Thoracic aorta (tissue), 2 donors: ENCODE measurements at regions not wholly inside any gene's neighbourhood (a gene's known extent, or its start where the extent isn't known, plus 50 kb on each side); places are given as distances from the start of the nearest gene placed in this dataset.

ENCODE experiments used
- ATAC-seq: fragments of 150-250 bp; one replicate; pipeline ENCODE4 v1.8.0; 2017; ENCODE audit warnings: low read depth; ENCODE audit not compliant: insufficient number of reproducible peaks, low FRiP score
- DNase-seq: peaks from one replicate; pipeline ENCODE4 v3.0.0-alpha.2; 2020; ENCODE audit warnings: low spot score
- H3K27ac ChIP-seq, 2 donors: fragments of 200-600 bp; sonication (generic); 1 replicate in 1 of 2; 2 replicates in 1 of 2; pipeline ENCODE4 v1.5.1; 2016; ENCODE audit warnings: mild to moderate bottlenecking in 2 of 2, moderate library complexity in 2 of 2
- H3K27me3 ChIP-seq: fragments of 200-600 bp; sonication (generic); replicated peaks from 2 replicates; pipeline ENCODE4 v1.6.0; 2016; ENCODE audit warnings: mild to moderate bottlenecking; ENCODE audit not compliant: insufficient read depth
- H3K36me3 ChIP-seq: fragments of 200-600 bp; sonication (generic); one replicate; pipeline ENCODE4 v1.5.1; 2016
- H3K4me1 ChIP-seq, 2 donors: fragments of 200-600 bp; sonication (generic); 1 replicate in 1 of 2; 2 replicates in 1 of 2; pipeline versions ENCODE4 v1.5.1 to v1.6.0; 2016; ENCODE audit warnings: low read depth in 2 of 2, mild to moderate bottlenecking in 1 of 2; ENCODE audit not compliant: control insufficient read depth in 1 of 2
- H3K4me3 ChIP-seq: fragments of 200-600 bp; sonication (generic); 2 replicates; pipeline ENCODE4 v1.5.1; 2016; ENCODE audit warnings: mild to moderate bottlenecking
- H3K9me3 ChIP-seq: fragments of 200-600 bp; sonication (generic); 2 replicates; pipeline ENCODE4 v1.5.1; 2016
- TF ChIP-seq, protein P1 (sequence below): fragments of 200-600 bp; sonication (generic); IDR thresholded peaks from one replicate; pipeline ENCODE4 v1.5.1; 2019; ENCODE audit warnings: antibody characterized with exemption

DNA sequence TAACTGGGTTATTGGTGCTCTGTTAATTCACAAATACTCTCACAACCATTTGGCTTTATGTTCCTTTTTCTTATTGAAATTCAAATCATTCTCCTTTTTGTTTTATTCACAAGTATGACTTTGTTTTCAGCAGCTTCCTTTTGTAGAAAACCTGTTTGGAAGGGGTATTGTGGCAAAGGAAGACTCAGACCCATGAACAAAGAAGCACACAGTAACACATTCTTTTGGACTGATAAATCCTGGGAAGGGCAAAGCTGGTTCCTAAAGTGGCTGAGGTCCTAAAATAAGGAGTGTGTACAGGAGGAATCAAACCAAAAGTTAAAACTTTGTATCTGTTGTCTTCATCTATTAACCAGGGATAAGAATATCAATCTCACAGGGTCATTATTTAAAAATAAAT, 374.7 kb upstream of the FIGN start:
- Histone ChIP-seq H3K9me3 (no peaks in the 10 kb centered on the region), H3K27ac (no peak overlapping the region), H3K4me3 (no peak overlapping the region), H3K36me3 (no peaks in the 10 kb centered on the region), H3K4me1 (no peaks in the 10 kb centered on the region), H3K27me3 (no peaks in the 10 kb centered on the region)
- TF ChIP-seq, protein P1, sequence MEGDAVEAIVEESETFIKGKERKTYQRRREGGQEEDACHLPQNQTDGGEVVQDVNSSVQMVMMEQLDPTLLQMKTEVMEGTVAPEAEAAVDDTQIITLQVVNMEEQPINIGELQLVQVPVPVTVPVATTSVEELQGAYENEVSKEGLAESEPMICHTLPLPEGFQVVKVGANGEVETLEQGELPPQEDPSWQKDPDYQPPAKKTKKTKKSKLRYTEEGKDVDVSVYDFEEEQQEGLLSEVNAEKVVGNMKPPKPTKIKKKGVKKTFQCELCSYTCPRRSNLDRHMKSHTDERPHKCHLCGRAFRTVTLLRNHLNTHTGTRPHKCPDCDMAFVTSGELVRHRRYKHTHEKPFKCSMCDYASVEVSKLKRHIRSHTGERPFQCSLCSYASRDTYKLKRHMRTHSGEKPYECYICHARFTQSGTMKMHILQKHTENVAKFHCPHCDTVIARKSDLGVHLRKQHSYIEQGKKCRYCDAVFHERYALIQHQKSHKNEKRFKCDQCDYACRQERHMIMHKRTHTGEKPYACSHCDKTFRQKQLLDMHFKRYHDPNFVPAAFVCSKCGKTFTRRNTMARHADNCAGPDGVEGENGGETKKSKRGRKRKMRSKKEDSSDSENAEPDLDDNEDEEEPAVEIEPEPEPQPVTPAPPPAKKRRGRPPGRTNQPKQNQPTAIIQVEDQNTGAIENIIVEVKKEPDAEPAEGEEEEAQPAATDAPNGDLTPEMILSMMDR, result no peak
- DNase-seq (no peak), ATAC-seq (no peak)

DNA sequence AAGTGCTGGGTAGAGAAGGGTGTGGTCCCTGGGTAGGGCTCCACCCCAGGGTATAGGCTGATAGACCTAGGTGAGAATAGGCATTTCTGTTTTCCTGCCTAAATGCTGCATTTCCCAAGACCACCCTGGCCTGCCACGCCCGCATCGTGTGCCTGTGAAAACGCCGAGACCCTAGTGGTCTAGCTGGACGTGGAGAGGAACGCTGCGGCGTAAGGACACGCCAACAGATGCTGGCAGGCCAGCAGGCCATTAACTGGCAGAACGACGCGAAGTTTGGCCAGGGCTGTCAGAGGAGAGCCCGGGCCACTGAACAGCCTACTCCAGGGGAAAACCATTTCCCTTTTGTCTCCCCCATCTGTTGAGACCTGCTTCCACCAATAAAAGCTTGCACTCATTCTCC, 373.2 kb upstream of the FIGN start:
- no peaks in the 10 kb centered on the region for H3K9me3 ChIP-seq
- no peak overlapping the region for H3K4me3 ChIP-seq
- no peak for ATAC-seq
- TF ChIP-seq, protein P1, result no peak
- DNase-seq, result no peak
- H3K27me3 ChIP-seq, result no peaks in the 10 kb centered on the region
- H3K27ac ChIP-seq, result no peak overlapping the region
- H3K4me1 ChIP-seq, result no peaks in the 10 kb centered on the region
- H3K36me3 ChIP-seq, result no peaks in the 10 kb centered on the region

DNA sequence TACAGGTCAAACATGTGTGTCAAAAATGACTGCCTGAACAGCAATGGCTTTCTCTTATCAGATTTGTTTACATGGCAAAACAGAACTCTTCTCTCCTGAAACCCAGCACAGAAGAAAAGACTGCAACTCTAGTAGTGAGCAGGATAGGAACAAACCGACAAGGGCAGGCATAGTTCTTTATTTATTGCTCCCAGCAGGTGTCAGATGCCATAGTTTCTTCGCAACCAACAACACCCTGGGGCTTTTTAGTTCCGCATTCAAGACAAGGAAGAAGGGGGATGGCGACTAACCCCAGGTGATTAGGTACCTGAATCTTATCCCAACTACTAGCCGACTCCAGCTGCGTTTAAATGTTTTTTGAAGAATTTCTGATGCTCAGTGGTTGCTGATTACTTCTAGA, 367.5 kb upstream of the FIGN start:
- DNase-seq (no peak), ATAC-seq (no peak)
- no peak overlapping the region for H3K27ac ChIP-seq
- H3K4me3 ChIP-seq, result no peak overlapping the region
- H3K36me3 ChIP-seq, result no peaks in the 10 kb centered on the region
- H3K9me3 ChIP-seq, result no peaks in the 10 kb centered on the region
- H3K4me1 ChIP-seq, result no peaks in the 10 kb centered on the region
- TF ChIP-seq, protein P1, result no peak
- no peaks in the 10 kb centered on the region for H3K27me3 ChIP-seq

DNA sequence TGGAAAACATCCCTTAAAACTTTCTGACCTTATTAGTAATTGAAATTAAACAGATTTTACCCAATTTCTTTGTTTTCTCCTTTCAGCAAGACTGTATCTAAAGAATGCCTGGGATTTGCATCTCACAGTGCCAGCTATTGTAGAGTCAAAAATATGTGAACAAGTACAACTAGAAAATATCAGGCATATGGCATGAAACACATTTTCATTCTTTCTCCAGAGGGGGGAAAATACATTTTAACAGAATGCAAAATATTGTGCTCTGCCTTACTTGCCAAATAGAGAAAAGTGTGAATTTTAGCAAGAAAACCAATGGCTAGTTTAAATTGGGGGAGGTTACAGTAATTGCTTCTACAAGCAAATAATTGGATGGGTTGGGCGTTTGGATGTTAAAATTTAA, 366.6 kb upstream of the FIGN start:
- Histone ChIP-seq H3K27ac (no peak overlapping the region), H3K4me1 (no peaks in the 10 kb centered on the region), H3K36me3 (no peaks in the 10 kb centered on the region), H3K27me3 (no peaks in the 10 kb centered on the region), H3K4me3 (no peak overlapping the region), H3K9me3 (no peaks in the 10 kb centered on the region)
- TF ChIP-seq, protein P1, result no peak
- ATAC-seq (no peak), DNase-seq (no peak)

DNA sequence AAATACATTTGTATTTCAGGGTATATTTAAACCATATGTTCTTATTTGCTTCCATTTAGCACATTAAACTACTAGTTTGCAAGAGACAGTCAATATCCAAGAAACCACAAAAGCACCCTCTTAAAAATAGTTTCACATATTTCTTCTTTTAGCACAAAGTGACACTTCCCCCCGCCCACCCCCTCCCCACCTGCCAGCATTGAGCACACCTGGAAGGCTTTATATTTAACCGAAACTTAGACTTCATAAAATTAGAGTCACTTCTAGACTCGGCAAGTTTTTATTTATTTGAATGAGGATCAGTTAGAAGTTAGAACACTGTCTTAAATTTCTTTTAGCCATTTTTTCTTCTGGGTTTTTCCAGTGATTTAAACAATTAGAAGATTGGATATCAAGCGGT, 355.9 kb upstream of the FIGN start:
- Histone ChIP-seq H3K4me1 (no peaks in the 10 kb centered on the region), H3K4me3 (no peak overlapping the region), H3K9me3 (no peaks in the 10 kb centered on the region), H3K36me3 (no peaks in the 10 kb centered on the region), H3K27ac (no peak overlapping the region), H3K27me3 (no peaks in the 10 kb centered on the region)
- ATAC-seq (no peak), DNase-seq (no peak)
- TF ChIP-seq, protein P1, result no peak
